Keratinocyte (primary cell): ENCODE measurements at regions not wholly inside any gene's neighbourhood (a gene's known extent, or its start where the extent isn't known, plus 50 kb on each side); places are given as distances from the start of the nearest gene placed in this dataset.

ENCODE experiments used
- EZH2 ChIP-seq: IDR thresholded peaks from one replicate; pipeline ENCODE4 v1.6.1; 2012; ENCODE audit warnings: inconsistent platforms, mild to moderate bottlenecking, low read length, moderate library complexity
- TF ChIP-seq, protein P1 (sequence below), 3 experiments: IDR thresholded peaks in 1 of 3; conservative IDR thresholded peaks in 1 of 3; optimal IDR thresholded peaks in 1 of 3; 2 replicates in 2 of 3; 3 replicates in 1 of 3; pipeline versions ENCODE3 to v1.5.1; 2011; ENCODE audit warnings: low read length in 3 of 3, mild to moderate bottlenecking in 3 of 3, moderate library complexity in 2 of 3, control low read depth in 1 of 3, inconsistent platforms in 1 of 3; ENCODE audit not compliant: insufficient read depth in 2 of 3; ENCODE audit errors: extremely low read depth in 1 of 3

DNA sequence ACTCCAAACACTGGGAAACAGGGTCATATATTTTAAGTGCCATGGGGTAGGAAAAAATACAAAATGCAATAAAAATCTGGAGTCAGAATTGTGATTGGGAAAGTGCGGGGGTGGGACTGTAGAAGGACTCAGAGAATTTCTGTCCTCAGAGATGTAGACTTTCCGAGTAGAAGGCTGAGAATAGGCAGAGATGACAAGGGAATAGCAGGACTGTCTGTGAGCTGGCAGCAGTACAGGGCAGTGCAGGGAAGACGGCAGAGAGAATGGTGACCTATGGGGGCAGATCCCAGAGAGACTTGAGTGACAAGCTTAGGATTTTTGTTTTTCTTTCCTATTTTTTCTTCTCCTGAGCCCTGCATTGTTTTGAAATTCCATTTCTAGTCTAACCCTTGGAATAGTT lies 127.6 kb downstream of the SLC16A9 start:
- TF ChIP-seq, protein P1, sequence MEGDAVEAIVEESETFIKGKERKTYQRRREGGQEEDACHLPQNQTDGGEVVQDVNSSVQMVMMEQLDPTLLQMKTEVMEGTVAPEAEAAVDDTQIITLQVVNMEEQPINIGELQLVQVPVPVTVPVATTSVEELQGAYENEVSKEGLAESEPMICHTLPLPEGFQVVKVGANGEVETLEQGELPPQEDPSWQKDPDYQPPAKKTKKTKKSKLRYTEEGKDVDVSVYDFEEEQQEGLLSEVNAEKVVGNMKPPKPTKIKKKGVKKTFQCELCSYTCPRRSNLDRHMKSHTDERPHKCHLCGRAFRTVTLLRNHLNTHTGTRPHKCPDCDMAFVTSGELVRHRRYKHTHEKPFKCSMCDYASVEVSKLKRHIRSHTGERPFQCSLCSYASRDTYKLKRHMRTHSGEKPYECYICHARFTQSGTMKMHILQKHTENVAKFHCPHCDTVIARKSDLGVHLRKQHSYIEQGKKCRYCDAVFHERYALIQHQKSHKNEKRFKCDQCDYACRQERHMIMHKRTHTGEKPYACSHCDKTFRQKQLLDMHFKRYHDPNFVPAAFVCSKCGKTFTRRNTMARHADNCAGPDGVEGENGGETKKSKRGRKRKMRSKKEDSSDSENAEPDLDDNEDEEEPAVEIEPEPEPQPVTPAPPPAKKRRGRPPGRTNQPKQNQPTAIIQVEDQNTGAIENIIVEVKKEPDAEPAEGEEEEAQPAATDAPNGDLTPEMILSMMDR (optimal IDR thresholded peaks at IDR 0.05 in 1 of 3, IDR thresholded peaks at IDR 0.05 in 1 of 3, conservative IDR thresholded peaks at IDR 0.05 in 1 of 3; ENCODE audit: extremely low read depth in 1 of 3, insufficient read depth in 2 of 3, low read length in 3 of 3) = no peak
- no peak for TF ChIP-seq EZH2
